ENCODE measurements at regions not wholly inside any gene's neighbourhood (a gene's known extent, or its start where the extent isn't known, plus 50 kb on each side); places are given as distances from the start of the nearest gene placed in this dataset.

- H3K4me1 ChIP-seq, result no peaks in the 10 kb centered on the region
- no peak for TF ChIP-seq CTCF (IDR thresholded peaks at IDR 0.05)
- no peak overlapping the region for H3K27ac ChIP-seq
- peaks cover 0 to 6% of the 10 kb centered on the region in 2 donors for H3K9me3 ChIP-seq
- H3K36me3 ChIP-seq, result no peaks in the 10 kb centered on the region
- DNase-seq (ENCODE audit: low spot score), result no peak
- H3K4me3 ChIP-seq, result no peak overlapping the region
- H3K27me3 ChIP-seq, result no peaks in the 10 kb centered on the region
Observed at GRCh38 chr5:144820278-144820677, 649.6 kb downstream of the KCTD16 start.

GRCh38 chr5:144815131-144815530 lies 644.5 kb downstream of the KCTD16 start:
- no peaks in the 10 kb centered on the region for H3K27me3 ChIP-seq
- H3K36me3 ChIP-seq, result no peaks in the 10 kb centered on the region
- H3K9me3 ChIP-seq, result peaks cover 0 to 6% of the 10 kb centered on the region in 2 donors
- H3K4me3 ChIP-seq, result no peak overlapping the region
- H3K27ac ChIP-seq, result no peak overlapping the region
- TF ChIP-seq CTCF (IDR thresholded peaks at IDR 0.05), result no peak
- no peaks in the 10 kb centered on the region for H3K4me1 ChIP-seq
- DNase-seq (ENCODE audit: low spot score), result no peak

- Histone ChIP-seq H3K36me3 (no peaks in the 10 kb centered on the region), H3K4me3 (no peak overlapping the region), H3K27ac (no peak overlapping the region), H3K27me3 (no peaks in the 10 kb centered on the region), H3K9me3 (peaks cover 0 to 6% of the 10 kb centered on the region in 2 donors), H3K4me1 (no peaks in the 10 kb centered on the region)
- TF ChIP-seq CTCF (IDR thresholded peaks at IDR 0.05), result no peak
- DNase-seq (ENCODE audit: low spot score), result no peak
Observed at GRCh38 chr5:144812763-144813162, 642.1 kb downstream of the KCTD16 start.

GRCh38 chr5:144800169-144800568 lies 629.5 kb downstream of the KCTD16 start:
- H3K36me3 ChIP-seq, result no peaks in the 10 kb centered on the region
- no peak overlapping the region for H3K4me3 ChIP-seq
- no peak overlapping the region for H3K27ac ChIP-seq
- no peaks in the 10 kb centered on the region for H3K4me1 ChIP-seq
- no peaks in the 10 kb centered on the region for H3K27me3 ChIP-seq
- TF ChIP-seq CTCF (IDR thresholded peaks at IDR 0.05), result no peak
- DNase-seq (ENCODE audit: low spot score), result no peak
- no peaks in the 10 kb centered on the region for H3K9me3 ChIP-seq

- no peak overlapping the region for H3K27ac ChIP-seq
Observed at GRCh38 chr5:144798595-144798994, 627.9 kb downstream of the KCTD16 start.

More at GRCh38 chr5:144798595-144798994, 627.9 kb downstream of the KCTD16 start:
- TF ChIP-seq CTCF (IDR thresholded peaks at IDR 0.05), result no peak
- Histone ChIP-seq H3K36me3 (no peaks in the 10 kb centered on the region), H3K4me3 (no peak overlapping the region), H3K27me3 (no peaks in the 10 kb centered on the region), H3K9me3 (no peaks in the 10 kb centered on the region), H3K4me1 (no peaks in the 10 kb centered on the region)
- DNase-seq (ENCODE audit: low spot score), result no peak

Data from right atrium auricular region (tissue), 2 donors.